Activated CD8-positive, alpha-beta memory T cell treated with anti-CD3 and anti-CD28 coated beads, Interleukin-2, amount 50 U/mL, for 24 hours (primary cell): ENCODE measurements at regions not wholly inside any gene's neighbourhood (a gene's known extent, or its start where the extent isn't known, plus 50 kb on each side); places are given as distances from the start of the nearest gene placed in this dataset.
"Not testable (repeated sequence)": the region's sequence is repeated elsewhere in the genome, so short reads cannot be mapped to it uniquely, and the experiment has no call there.

Experiments
- DNase-seq: peaks from one replicate; pipeline ENCODE4 v3.0.0-alpha.2; 2020; ENCODE audit errors: extremely low read depth

GRCh38 chr10:63675171-63675570 is 154.0 kb downstream of the REEP3 start:
- no peak for DNase-seq

DNA sequence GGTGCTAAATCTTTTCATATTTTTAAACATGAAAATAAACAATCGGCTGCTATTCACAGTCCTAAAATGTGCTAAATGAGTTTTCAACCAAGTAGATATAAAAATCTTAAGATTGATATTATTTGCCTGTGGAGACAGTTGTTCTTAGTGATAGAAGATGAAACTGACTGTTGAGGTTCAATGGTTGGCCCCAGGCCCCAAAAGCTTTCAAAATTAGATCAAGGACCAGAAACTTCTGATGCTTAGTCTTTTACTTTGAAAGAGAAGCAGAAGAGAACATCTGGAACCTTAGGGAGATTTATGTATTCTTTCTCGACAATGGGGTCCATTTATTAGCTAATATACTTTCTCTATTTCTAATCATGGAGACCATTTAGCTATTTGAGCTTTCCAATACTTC is 155.8 kb downstream of the REEP3 start:
- DNase-seq = no peak

DNA sequence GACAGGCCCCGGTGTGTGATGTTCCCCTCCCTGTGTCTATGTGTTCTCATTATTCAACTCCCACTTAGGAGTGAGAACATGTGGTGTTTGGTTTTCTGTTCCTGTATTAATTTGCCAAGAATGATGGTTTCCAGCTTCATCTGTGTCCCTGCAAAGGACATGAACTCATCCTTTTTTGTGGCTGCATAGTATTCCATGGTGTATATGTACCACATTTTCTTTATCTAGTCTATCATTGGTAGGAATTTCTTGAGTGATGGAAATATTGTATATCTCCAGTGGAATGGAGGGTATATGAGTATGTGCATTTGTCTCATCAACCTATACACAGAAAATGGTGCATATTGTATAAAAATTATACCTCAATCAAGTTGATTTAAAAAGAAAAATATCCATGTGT is 159.3 kb downstream of the REEP3 start:
- DNase-seq = not testable (repeated sequence)

DNA sequence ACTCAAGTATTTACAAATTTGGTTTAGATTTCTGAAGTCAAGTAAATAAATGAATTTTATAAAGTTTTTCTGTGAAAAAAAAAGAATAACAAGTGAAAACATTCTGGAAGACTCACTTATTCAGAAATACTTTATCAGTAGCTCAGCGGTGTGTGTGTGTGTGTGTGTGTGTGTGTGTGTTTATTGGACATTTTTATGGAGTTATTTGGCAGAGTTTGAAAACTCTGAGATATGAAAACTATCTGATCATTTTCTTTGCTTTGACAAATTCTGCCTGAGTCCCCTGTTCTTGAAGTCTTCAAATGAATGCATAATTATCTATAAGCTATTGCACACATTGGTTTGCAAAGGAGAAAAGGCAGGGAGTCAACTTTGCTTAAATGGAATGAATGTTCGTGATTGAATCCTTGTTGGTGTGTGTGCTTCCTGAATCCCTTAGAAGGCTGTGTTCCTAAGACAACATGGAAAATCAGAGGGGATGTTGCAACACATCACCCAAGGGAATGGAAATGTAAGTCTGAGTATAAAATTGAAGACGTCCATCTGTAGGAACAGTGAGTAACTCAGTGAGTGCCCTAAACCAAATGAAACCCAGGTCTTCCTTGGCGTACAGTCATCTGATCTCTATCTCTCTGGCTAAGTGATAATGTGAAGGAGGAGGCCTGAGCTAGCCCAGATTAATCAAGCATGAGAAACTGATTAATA is 160.9 kb downstream of the REEP3 start:
- DNase-seq = no peak

GRCh38 chr10:63682698-63683052 is 161.5 kb downstream of the REEP3 start:
- not testable (repeated sequence) for DNase-seq

GRCh38 chr10:63683223-63683622 is 162.0 kb downstream of the REEP3 start:
- no peak for DNase-seq

GRCh38 chr10:63683686-63684085 is 162.5 kb downstream of the REEP3 start:
- no peak for DNase-seq

DNA sequence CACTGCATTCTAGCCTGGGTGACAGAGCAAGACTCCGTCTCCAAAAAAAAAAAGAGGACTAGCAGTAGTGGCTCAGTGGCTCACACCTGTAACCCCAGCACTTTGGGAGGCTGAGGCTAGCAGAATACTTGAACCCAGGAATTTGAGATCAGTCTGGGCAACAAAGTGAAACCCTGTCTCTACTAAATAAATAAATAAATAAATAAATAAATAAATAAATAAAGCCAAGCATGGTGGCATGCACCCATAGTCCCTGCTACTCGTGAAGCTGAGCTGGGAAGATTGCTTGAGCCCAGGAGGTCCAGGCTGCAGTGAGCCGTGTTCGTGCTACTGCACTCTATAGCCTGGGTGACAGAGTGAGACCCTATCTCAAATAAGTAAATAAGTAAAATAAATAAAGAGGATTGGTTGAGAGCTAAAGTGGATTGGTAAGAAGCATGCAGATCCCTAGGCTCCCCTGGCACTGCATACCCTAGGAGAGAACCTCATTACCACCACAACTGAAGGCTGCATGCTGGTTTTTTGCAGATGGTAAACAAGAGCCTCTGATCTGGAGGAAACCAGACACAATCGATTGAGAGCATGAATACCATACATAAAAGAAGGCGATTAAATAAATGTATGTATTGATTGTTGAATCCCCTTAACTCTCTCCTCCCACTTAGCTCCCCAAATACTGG is 163.2 kb downstream of the REEP3 start:
- no peak for DNase-seq

- no peak for DNase-seq
These were observed 168.6 kb downstream of the REEP3 start for GRCh38 chr10:63689768-63690167.

- no peak for DNase-seq
These were observed 171.2 kb downstream of the REEP3 start for GRCh38 chr10:63692220-63692896.

- DNase-seq = not testable (repeated sequence)
These were observed 171.8 kb downstream of the REEP3 start for GRCh38 chr10:63693021-63693420.

GRCh38 chr10:63696205-63696604 is 175.0 kb downstream of the REEP3 start:
- DNase-seq = no peak

DNA sequence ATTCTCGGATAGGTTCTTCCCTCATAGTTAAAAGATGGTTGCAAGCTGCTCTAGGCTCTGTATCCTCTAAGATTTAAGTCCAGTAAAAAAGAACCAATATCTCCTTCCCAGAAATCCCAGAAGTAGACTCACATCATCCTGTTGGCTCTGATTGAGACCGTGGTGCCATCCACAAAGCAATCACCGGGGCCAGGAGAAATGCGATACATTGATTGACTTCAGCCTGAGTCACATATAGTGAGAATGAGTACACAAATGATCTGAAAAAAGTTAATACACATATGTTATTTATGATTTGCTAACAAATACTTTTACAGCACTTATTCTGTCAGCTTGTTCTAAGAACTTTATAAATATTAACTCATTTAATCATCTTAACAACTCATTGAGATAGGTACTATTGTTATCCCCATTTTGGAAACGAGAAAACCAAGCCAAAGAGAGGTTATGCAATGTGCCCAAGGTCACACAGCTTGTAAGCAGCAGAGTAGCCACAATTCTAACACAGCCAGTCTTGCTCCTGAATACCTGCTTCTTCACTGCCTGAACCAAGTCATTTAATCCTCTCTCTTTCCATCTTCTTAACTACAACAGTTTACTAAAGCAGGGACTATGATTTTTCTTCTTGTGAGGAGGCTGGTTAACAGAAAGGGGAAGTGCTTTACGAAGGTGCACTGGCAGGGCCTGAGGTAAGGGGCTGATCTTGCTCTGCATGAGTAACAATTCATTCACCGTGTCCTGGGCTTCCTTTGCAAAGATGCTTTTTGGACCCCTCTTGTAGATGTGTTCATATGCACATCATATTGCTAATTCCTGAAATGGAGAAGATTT is 177.0 kb downstream of the REEP3 start:
- no peak for DNase-seq

GRCh38 chr10:63698787-63699150 is 177.6 kb downstream of the REEP3 start:
- no peak for DNase-seq

DNA sequence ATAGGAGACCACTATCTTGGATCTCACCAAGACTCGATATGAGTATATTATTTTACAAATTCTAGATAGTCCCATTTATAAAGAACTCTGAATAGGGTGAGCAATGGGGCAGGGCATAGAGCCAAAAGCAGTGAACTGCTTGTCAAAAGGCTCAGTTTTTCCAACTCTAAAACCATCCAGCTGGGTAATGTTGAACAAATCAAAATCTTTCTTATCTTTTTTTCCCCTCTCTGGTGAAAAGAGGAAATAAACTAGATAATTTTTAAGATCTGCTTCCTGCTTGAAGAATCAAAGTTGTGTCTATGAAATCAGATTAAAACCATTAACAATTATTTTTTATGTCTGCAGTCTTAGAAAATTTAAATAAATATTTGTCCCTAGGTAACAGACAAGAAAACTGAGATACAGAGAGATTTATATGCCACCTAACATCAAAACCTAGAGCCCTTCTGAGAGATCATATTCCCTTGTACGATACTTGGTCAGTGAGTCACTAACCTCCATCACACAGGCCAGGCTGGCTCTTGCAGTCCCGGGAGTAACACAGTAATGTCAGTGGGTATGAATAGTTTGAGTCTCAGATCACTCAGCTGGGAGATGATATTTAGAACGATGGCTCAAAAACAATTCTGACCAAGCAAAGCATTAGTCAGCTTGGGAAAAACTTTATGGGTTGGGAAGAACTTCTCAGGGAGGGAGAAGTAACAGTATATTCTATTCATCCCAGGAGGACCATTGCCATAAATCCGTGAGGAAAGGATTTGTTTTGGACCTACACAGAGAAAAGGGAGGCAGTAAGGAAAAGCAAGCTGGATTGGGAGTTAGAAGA is 178.8 kb downstream of the REEP3 start:
- DNase-seq = peak; percentile 10

DNA sequence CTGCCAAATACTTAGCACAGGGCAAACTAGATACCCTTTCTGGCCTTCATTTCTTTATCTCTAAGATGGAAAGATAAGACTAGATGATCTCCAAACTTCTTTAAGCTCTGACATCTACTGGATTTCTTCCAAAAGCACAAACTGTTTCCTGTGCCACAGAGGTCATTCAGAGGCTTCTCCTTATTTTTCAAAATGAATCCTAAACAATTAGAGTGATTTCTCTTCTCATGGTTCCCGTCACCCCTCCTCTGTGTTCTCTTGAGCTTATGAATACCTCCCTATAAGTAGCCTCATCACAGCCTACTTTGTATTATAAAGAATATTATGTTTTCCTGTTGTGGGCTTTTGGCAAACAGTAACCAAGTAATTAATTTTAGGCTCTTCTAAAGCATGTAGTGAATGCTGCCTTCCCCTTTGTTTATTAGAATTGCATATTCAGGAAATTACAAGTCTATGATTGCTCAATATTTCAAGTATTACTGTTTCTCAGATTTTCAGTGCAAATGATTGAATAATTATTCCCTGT is 179.5 kb downstream of the REEP3 start:
- no peak for DNase-seq

DNA sequence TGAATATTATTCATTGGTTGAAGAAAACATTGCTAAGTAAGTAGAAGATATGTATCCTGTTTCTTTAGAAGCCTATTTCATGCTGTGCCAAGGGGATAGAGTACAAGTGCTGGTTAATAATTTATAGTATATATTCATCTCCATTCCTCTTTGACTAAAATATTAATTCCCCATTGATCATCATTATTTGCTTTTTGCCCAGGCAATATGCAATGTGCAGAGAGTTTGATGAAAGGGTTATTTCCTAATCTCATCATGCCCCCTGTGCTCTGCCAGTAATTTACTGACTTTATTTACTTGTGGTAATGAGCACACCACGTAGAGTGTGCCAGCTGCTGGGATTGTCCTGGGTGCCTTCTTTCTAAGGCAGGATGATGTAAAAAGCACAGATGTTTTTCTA is 180.9 kb downstream of the REEP3 start:
- no peak for DNase-seq

DNA sequence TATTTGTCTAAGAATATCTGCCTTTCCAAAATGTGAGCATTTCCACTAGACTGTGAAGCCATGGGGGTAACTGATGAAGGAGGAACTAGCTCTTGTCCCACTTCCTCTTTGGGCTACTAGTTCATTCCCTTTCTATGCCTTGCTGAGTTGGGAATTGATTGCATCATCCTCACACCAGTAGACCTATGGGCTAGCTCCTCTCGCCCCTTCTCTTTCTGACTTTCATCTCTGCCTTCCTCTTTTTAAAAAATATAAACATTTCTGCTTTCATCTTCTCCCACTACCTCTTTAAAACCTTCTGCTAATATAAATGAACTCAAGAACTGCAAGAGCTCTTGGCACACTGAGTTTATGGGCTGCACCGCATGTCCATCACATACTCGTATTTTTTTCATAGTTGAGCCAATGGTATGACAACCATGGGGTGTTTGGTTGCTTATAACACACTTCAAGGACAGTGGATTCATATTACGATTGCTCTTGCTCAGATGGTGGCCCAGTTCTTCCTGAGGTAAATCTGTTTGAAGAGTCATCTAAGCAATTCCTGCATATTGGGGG is 182.0 kb downstream of the REEP3 start:
- no peak for DNase-seq

DNA sequence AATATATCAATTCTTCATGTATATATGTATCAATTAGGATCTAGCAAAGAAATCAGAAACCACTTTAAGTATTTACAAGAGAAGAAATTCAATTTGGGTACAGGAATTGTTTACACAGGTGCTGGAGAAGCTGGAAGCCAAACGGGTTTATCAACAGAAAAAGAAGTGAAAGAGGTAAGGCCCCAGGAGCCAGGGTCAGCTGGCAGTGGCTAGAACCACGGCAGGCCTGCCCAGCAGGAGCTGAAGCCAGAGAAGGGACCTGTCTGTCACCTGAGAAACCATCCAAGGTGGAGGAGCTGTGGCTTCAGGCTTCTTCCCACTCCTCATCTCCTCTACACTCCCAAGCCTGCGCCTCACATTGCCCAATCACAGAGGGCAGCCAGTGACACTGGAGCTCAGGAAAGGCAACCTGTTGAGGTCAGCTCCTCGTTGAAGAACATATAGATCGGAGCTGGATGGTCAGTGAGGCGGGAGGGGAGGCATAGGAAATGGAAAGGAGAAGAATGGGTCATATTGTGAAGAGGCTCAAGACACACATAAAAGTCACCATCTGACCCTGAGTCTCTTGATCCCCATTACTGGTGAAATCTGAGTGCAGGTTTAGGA is 182.6 kb downstream of the REEP3 start:
- DNase-seq = no peak

- no peak for DNase-seq
These were observed 186.2 kb downstream of the REEP3 start for GRCh38 chr10:63707254-63707910.
